Neural cell (in vitro differentiated cells): ENCODE measurements at regions not wholly inside any gene's neighbourhood (a gene's known extent, or its start where the extent isn't known, plus 50 kb on each side); places are given as distances from the start of the nearest gene placed in this dataset.

Experiments used
- H2AFZ ChIP-seq: fragments of 200-600, 300-800 bp; sonication (generic), shearing (Covaris generic); 2 replicates; pipeline ENCODE4 v1.6.0; 2014; ENCODE audit warnings: low read depth, mild to moderate bottlenecking, antibody characterized with exemption, low read length, moderate library complexity
- H3F3A ChIP-seq: fragments of 200-600 bp; shearing (Covaris generic); 2 replicates; pipeline ENCODE4 v1.6.1; 2016; ENCODE audit warnings: mild to moderate bottlenecking, moderate library complexity, mixed read lengths, antibody characterized with exemption, low read length; ENCODE audit not compliant: insufficient read depth, poor library complexity, severe bottlenecking
- H3K27ac ChIP-seq: fragments of 200-600, 300-800 bp; sonication (generic), shearing (Covaris generic); 2 replicates; pipeline ENCODE4 v1.5.1; 2014; ENCODE audit warnings: mild to moderate bottlenecking, low read length, moderate library complexity
- H3K27me3 ChIP-seq: fragments of 300-800, 200-600 bp; sonication (generic), shearing (Covaris generic); 2 replicates; pipeline ENCODE4 v1.6.0; 2014; ENCODE audit warnings: mild to moderate bottlenecking, low read depth, low read length, moderate library complexity; ENCODE audit not compliant: insufficient read depth
- H3K36me3 ChIP-seq: fragments of 300-800, 200-600 bp; sonication (generic), shearing (Covaris generic); 2 replicates; pipeline ENCODE4 v1.5.1; 2014; ENCODE audit warnings: mild to moderate bottlenecking, antibody characterized with exemption, low read length, moderate library complexity; ENCODE audit not compliant: insufficient read depth
- H3K4me2 ChIP-seq: fragments of 300-800, 200-600 bp; sonication (generic), shearing (Covaris generic); 2 replicates; pipeline ENCODE4 v1.6.0; 2014; ENCODE audit warnings: mild to moderate bottlenecking, low read length
- H3K4me3 ChIP-seq: fragments of 300-800, 200-600 bp; sonication (generic), shearing (Covaris generic); 2 replicates; pipeline ENCODE4 v1.5.1; 2014; ENCODE audit warnings: mild to moderate bottlenecking, low read length, moderate library complexity
- H3K79me2 ChIP-seq: fragments of 200-600 bp; shearing (Covaris generic); replicated peaks from 2 replicates; pipeline ENCODE4 v1.6.0; 2014; ENCODE audit warnings: mild to moderate bottlenecking, low read length, moderate library complexity; ENCODE audit not compliant: insufficient read depth
- H3K9ac ChIP-seq: fragments of 300-800, 200-600 bp; sonication (generic), shearing (Covaris generic); 2 replicates; pipeline ENCODE4 v1.6.1; 2016; ENCODE audit warnings: mild to moderate bottlenecking, low read length, mixed read lengths
- H3K9me2 ChIP-seq: fragments of 200-600 bp; shearing (Covaris generic); 2 replicates; pipeline ENCODE4 v1.6.1; 2016; ENCODE audit warnings: mild to moderate bottlenecking, low read length, mixed read lengths; ENCODE audit not compliant: insufficient read depth
- H3K9me3 ChIP-seq: fragments of 200-600, 300-800 bp; sonication (generic), shearing (Covaris generic); 2 replicates; pipeline ENCODE4 v1.6.1; 2016; ENCODE audit warnings: mild to moderate bottlenecking, mixed run types, low read length, moderate library complexity, mixed read lengths
- H4K20me1 ChIP-seq: fragments of 200-600 bp; shearing (Covaris generic); 2 replicates; pipeline ENCODE4 v1.6.1; 2016; ENCODE audit warnings: mild to moderate bottlenecking, mixed run types; ENCODE audit not compliant: insufficient read depth
- CTCF ChIP-seq: fragments of 450-650 bp; IDR thresholded peaks from 2 replicates; pipeline ENCODE4 v1.5.1; 2014; ENCODE audit warnings: antibody characterized with exemption, mild to moderate bottlenecking, moderate library complexity; ENCODE audit not compliant: poor library complexity, severe bottlenecking
- EP300 ChIP-seq: fragments of 450-650 bp; conservative IDR thresholded peaks from 2 replicates; pipeline ENCODE4 v1.6.1; 2014; ENCODE audit warnings: antibody characterized with exemption, mild to moderate bottlenecking, moderate library complexity; ENCODE audit not compliant: poor library complexity, severe bottlenecking
- EZH2 ChIP-seq: fragments of 200-600, 300-800 bp; shearing (Covaris generic), sonication (generic); IDR thresholded peaks from 2 replicates; pipeline ENCODE4 v1.6.1; 2014; ENCODE audit warnings: antibody characterized with exemption, low read length, borderline replicate concordance, mild to moderate bottlenecking; ENCODE audit not compliant: insufficient read depth, poor library complexity, severe bottlenecking
- MXI1 ChIP-seq: fragments of 450-650 bp; conservative IDR thresholded peaks from 2 replicates; pipeline ENCODE4 v1.6.1; 2014; ENCODE audit warnings: antibody characterized with exemption, mild to moderate bottlenecking; ENCODE audit not compliant: poor library complexity, severe bottlenecking
- POLR2AphosphoS5 ChIP-seq: IDR thresholded peaks from 2 replicates; pipeline ENCODE4 v1.6.1; 2012
- RAD21 ChIP-seq: fragments of 450-650 bp; conservative IDR thresholded peaks from 2 replicates; pipeline ENCODE4 v1.6.1; 2014; ENCODE audit warnings: antibody characterized with exemption, mild to moderate bottlenecking, moderate library complexity
- REST ChIP-seq: IDR thresholded peaks from 2 replicates; pipeline ENCODE4 v1.6.1; 2012; ENCODE audit warnings: borderline replicate concordance
- SMC3 ChIP-seq: fragments of 450-650 bp; conservative IDR thresholded peaks from 2 replicates; pipeline ENCODE4 v1.6.1; 2014; ENCODE audit warnings: antibody characterized with exemption, mild to moderate bottlenecking, moderate library complexity; ENCODE audit not compliant: poor library complexity
- TAF1 ChIP-seq: IDR thresholded peaks from 2 replicates; pipeline ENCODE4 v1.6.1; 2012; ENCODE audit warnings: low read depth

- H4K20me1 ChIP-seq: no peaks in the 10 kb centered on the region
- no peak overlapping the region for H3K27ac ChIP-seq
- H3K9ac ChIP-seq: no peak overlapping the region
- peaks cover 2% of the 10 kb centered on the region for H3K27me3 ChIP-seq
- H3K36me3 ChIP-seq: no peaks in the 10 kb centered on the region
- H3F3A ChIP-seq: no peaks in the 10 kb centered on the region
- H3K9me2 ChIP-seq: no peaks in the 10 kb centered on the region
- H2AFZ ChIP-seq: no peak overlapping the region
- no peak overlapping the region for H3K4me3 ChIP-seq
- H3K9me3 ChIP-seq: no peaks in the 10 kb centered on the region
- no peaks in the 10 kb centered on the region for H3K79me2 ChIP-seq
- TF ChIP-seq TAF1 (no peak), EP300 (no peak), SMC3 (no peak), POLR2AphosphoS5 (no peak), RAD21 (no peak), EZH2 (no peak), REST (no peak), MXI1 (no peak), CTCF (no peak)
- no peak overlapping the region for H3K4me2 ChIP-seq
Observed at GRCh38 chr4:4605849-4606248, 64.0 kb upstream of the STX18 start.

- TF ChIP-seq TAF1: no peak
- no peaks in the 10 kb centered on the region for H3K9me3 ChIP-seq
- H3K4me3 ChIP-seq: no peak overlapping the region
- no peak overlapping the region for H3K27ac ChIP-seq
- H4K20me1 ChIP-seq: no peaks in the 10 kb centered on the region
- H3K9ac ChIP-seq: no peak overlapping the region
- no peaks in the 10 kb centered on the region for H3F3A ChIP-seq
- H3K4me2 ChIP-seq: no peak overlapping the region
- no peak overlapping the region for H2AFZ ChIP-seq
- H3K27me3 ChIP-seq: peaks cover 2% of the 10 kb centered on the region
- H3K79me2 ChIP-seq: no peaks in the 10 kb centered on the region
- no peaks in the 10 kb centered on the region for H3K36me3 ChIP-seq
- no peaks in the 10 kb centered on the region for H3K9me2 ChIP-seq
Observed at GRCh38 chr4:4603592-4603991, 61.7 kb upstream of the STX18 start.

GRCh38 chr4:4603067-4603466 is 61.2 kb upstream of the STX18 start:
- Histone ChIP-seq H4K20me1 (no peaks in the 10 kb centered on the region), H3K27ac (no peak overlapping the region), H3K9me2 (no peaks in the 10 kb centered on the region), H3K4me3 (no peak overlapping the region), H2AFZ (no peak overlapping the region), H3K9me3 (no peaks in the 10 kb centered on the region), H3K36me3 (no peaks in the 10 kb centered on the region), H3K27me3 (peaks cover 2% of the 10 kb centered on the region), H3K4me2 (no peak overlapping the region), H3K79me2 (no peaks in the 10 kb centered on the region), H3K9ac (no peak overlapping the region), H3F3A (no peaks in the 10 kb centered on the region)
- TF ChIP-seq CTCF: no peak
- TF ChIP-seq RAD21: no peak
